ENCODE measurements at regions not wholly inside any gene's neighbourhood (a gene's known extent, or its start where the extent isn't known, plus 50 kb on each side); places are given as distances from the start of the nearest gene placed in this dataset.

GRCh38 chr2:184359379-184359778 is 238.9 kb upstream of the ZNF804A start:
- H3K27ac ChIP-seq (replicated peaks): no peak overlapping the region
- no peaks in the 10 kb centered on the region for H3K36me3 ChIP-seq
- intact Hi-C loops (cut with micrococcal nuclease): no loop called here
- H3K27me3 ChIP-seq (ENCODE audit: low read depth): no peaks in the 10 kb centered on the region
- DNase-seq: no peak
- no peaks in the 10 kb centered on the region for H3K9me3 ChIP-seq (replicated peaks)
- TF ChIP-seq, protein P1, sequence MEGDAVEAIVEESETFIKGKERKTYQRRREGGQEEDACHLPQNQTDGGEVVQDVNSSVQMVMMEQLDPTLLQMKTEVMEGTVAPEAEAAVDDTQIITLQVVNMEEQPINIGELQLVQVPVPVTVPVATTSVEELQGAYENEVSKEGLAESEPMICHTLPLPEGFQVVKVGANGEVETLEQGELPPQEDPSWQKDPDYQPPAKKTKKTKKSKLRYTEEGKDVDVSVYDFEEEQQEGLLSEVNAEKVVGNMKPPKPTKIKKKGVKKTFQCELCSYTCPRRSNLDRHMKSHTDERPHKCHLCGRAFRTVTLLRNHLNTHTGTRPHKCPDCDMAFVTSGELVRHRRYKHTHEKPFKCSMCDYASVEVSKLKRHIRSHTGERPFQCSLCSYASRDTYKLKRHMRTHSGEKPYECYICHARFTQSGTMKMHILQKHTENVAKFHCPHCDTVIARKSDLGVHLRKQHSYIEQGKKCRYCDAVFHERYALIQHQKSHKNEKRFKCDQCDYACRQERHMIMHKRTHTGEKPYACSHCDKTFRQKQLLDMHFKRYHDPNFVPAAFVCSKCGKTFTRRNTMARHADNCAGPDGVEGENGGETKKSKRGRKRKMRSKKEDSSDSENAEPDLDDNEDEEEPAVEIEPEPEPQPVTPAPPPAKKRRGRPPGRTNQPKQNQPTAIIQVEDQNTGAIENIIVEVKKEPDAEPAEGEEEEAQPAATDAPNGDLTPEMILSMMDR (IDR thresholded peaks at IDR 0.05; ENCODE audit: borderline replicate concordance): no peak
- H3K4me1 ChIP-seq: no peaks in the 10 kb centered on the region
- no peak overlapping the region for H3K4me3 ChIP-seq

DNA sequence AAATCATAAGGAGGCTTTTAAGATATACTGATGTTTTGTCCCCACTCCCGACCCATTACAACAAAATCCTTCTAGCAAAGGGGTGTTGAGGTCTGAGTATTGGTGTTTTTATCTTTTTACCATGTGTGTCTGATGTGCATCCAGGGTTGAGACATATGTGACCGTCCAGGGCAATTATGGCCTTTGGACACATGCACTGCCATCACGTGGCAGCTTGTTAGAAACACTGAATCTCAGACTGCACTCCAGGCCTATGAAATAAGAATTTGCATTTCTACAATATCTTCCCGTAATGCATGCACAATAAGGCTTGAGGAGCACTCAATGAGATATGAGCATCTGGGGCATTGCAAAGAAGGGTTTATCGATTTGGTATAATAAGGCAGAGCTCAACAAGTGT is 235.1 kb upstream of the ZNF804A start:
- H3K27me3 ChIP-seq (ENCODE audit: low read depth): no peaks in the 10 kb centered on the region
- no peaks in the 10 kb centered on the region for H3K36me3 ChIP-seq
- intact Hi-C loops (cut with micrococcal nuclease): no loop called here
- H3K27ac ChIP-seq (replicated peaks): no peak overlapping the region
- H3K4me3 ChIP-seq: no peak overlapping the region
- TF ChIP-seq, protein P1 (IDR thresholded peaks at IDR 0.05; ENCODE audit: borderline replicate concordance): no peak
- DNase-seq: no peak
- H3K4me1 ChIP-seq: no peaks in the 10 kb centered on the region
- H3K9me3 ChIP-seq (replicated peaks): no peaks in the 10 kb centered on the region

DNA sequence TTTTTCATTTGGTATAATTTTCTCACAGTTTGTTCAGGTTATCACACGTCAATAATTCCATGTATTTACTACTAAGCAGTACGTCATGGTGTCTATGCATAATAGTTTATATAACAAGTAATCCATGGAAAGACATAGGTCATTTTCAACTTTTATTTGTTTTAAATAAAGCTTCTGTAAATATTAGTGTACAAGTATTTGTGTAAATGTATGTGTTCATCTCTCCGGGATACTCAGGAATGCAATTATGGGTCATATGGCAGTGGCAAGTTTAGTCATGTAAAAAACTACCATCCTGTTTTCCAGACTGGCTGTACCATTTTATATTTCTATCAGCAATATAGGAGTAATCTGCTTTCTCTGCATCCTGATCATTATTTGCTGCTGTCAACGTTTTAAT is 231.1 kb upstream of the ZNF804A start:
- no peaks in the 10 kb centered on the region for H3K27me3 ChIP-seq (ENCODE audit: low read depth)
- intact Hi-C loops (cut with micrococcal nuclease): loop anchor here (2.0 kb wide), 1 partner anchor 40 kb away; no protein-coding TSS in a partner anchor

DNA sequence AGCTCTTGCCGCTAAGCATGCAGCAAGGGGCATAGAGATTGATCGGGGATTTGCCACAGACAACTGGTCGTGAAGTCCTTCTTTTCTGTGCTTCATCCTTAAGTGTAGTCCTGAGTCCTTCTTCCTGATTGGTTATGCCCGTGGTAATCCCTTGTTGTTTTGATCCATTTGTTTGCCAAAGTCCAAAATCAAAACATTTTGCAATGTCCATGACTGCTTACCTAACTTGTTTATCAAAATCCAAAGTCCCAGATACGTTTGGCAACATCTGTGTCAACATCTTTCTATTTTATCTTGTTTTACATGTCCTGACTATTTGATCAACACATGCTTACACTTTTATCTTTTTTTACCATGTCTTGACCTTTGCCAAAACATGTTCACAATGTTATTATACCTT is 229.0 kb upstream of the ZNF804A start:
- peaks cover 1% of the 10 kb centered on the region for H3K9me3 ChIP-seq (replicated peaks)
- no peak for DNase-seq
- intact Hi-C loops (cut with micrococcal nuclease): no loop called here
- no peaks in the 10 kb centered on the region for H3K36me3 ChIP-seq
- no peaks in the 10 kb centered on the region for H3K4me1 ChIP-seq
- H3K4me3 ChIP-seq: no peak overlapping the region
- no peaks in the 10 kb centered on the region for H3K27me3 ChIP-seq (ENCODE audit: low read depth)
- TF ChIP-seq, protein P1 (IDR thresholded peaks at IDR 0.05; ENCODE audit: borderline replicate concordance): no peak
- no peak overlapping the region for H3K27ac ChIP-seq (replicated peaks)

More for the DNA sequence above, 231.1 kb upstream of the ZNF804A start:
- no peak overlapping the region for H3K27ac ChIP-seq (replicated peaks)
- TF ChIP-seq, protein P1 (IDR thresholded peaks at IDR 0.05; ENCODE audit: borderline replicate concordance): no peak
- DNase-seq: no peak
- no peaks in the 10 kb centered on the region for H3K36me3 ChIP-seq
- H3K4me1 ChIP-seq: no peaks in the 10 kb centered on the region
- no peaks in the 10 kb centered on the region for H3K9me3 ChIP-seq (replicated peaks)
- no peak overlapping the region for H3K4me3 ChIP-seq

DNA sequence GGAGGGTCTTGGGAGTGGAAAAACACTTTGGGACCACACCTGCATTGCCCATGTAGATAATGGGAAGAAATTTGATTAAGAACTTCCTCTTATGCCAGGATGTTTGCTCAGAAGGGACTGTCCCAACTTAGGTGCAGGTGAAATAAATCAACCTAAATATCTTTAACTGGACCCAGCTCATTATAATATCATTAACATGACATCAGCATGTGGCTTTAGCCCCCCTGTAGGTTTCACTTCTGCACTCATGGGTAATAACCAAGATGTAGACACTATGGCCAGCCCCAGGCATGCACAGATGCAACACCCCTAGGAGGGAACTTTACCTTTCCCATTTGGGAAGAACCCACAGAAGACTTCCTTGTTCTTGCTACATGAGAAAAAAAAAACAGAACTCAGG is 227.4 kb upstream of the ZNF804A start:
- no peaks in the 10 kb centered on the region for H3K36me3 ChIP-seq
- peaks cover 12% of the 10 kb centered on the region for H3K9me3 ChIP-seq (replicated peaks)
- TF ChIP-seq, protein P1 (IDR thresholded peaks at IDR 0.05; ENCODE audit: borderline replicate concordance): no peak
- no peaks in the 10 kb centered on the region for H3K27me3 ChIP-seq (ENCODE audit: low read depth)
- H3K4me3 ChIP-seq: no peak overlapping the region
- DNase-seq: no peak
- intact Hi-C loops (cut with micrococcal nuclease): no loop called here
- no peak overlapping the region for H3K27ac ChIP-seq (replicated peaks)
- H3K4me1 ChIP-seq: no peaks in the 10 kb centered on the region

DNA sequence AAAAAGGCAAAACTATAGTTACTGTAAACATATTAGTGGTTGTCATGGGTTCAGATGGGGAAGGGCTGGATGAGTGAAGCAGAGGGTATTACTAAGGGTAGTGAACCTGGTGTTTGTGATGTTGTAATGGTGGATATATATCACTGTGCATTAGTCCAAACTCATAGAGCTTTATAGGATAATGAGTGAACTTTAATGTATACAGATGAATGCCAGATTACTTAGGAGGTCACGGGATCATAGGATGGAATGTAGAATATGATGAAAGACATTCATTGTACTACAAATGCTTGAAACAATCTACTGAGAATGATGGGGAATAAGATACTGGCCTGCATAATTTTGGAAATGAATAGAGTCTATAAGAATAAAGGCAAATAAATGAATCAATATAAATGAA is 226.7 kb upstream of the ZNF804A start:
- no peak for DNase-seq
- Histone ChIP-seq H3K4me1 (no peaks in the 10 kb centered on the region), H3K36me3 (no peaks in the 10 kb centered on the region), H3K27ac (replicated peaks) (no peak overlapping the region), H3K27me3 (ENCODE audit: low read depth) (no peaks in the 10 kb centered on the region), H3K9me3 (replicated peaks) (peaks cover 12% of the 10 kb centered on the region), H3K4me3 (no peak overlapping the region)
- intact Hi-C loops (cut with micrococcal nuclease): no loop called here
- TF ChIP-seq, protein P1 (IDR thresholded peaks at IDR 0.05; ENCODE audit: borderline replicate concordance): no peak

Data from left ventricle myocardium inferior (tissue), 1 donor.